ENCODE measurements at regions not wholly inside any gene's neighbourhood (a gene's known extent, or its start where the extent isn't known, plus 50 kb on each side); places are given as distances from the start of the nearest gene placed in this dataset.

GRCh38 chr10:85228726-85229125 lies 900.3 kb downstream of the CCSER2 start:
- no peaks in the 10 kb centered on the region for H3K9me3 ChIP-seq (ENCODE audit: control insufficient read depth, insufficient read depth, low read depth, low read length)
- H3K4me3 ChIP-seq (ENCODE audit: low read depth, low read length), result no peak overlapping the region
- no peaks in the 10 kb centered on the region for H3K36me3 ChIP-seq (ENCODE audit: control insufficient read depth in 2 of 2, insufficient read depth in 1 of 2, low read length in 2 of 2)
- TF ChIP-seq ZNF221 (tag by site-specific recombination; IDR thresholded peaks at IDR 0.05; ENCODE audit: borderline replicate concordance) (no peak), REPIN1 (tag by site-specific recombination; IDR thresholded peaks at IDR 0.05; ENCODE audit: low read depth) (no peak), ZNF138 (tag by site-specific recombination; IDR thresholded peaks at IDR 0.05; ENCODE audit: borderline replicate concordance) (no peak), ZNF324 (tag by site-specific recombination; IDR thresholded peaks at IDR 0.05) (no peak), ZNF274 (IDR thresholded peaks at IDR 0.05; ENCODE audit: low read length) (no peak), ZNF274 (tag by site-specific recombination; IDR thresholded peaks at IDR 0.05; ENCODE audit: borderline replicate concordance) (no peak), ZNF214 (tag by site-specific recombination; IDR thresholded peaks at IDR 0.05; ENCODE audit: borderline replicate concordance) (no peak), ZNF2 (tag by site-specific recombination; IDR thresholded peaks at IDR 0.05) (no peak), ZNF830 (tag by site-specific recombination; IDR thresholded peaks at IDR 0.05; ENCODE audit: low read depth) (no peak), AEBP2 (tag by site-specific recombination; IDR thresholded peaks at IDR 0.05; ENCODE audit: borderline replicate concordance) (no peak), REST (tag by site-specific recombination; IDR thresholded peaks at IDR 0.05) (no peak), ZNF292 (tag by site-specific recombination; IDR thresholded peaks at IDR 0.05; ENCODE audit: borderline replicate concordance, low read depth) (no peak), ZSCAN30 (tag by site-specific recombination; IDR thresholded peaks at IDR 0.05) (no peak), ZNF239 (tag by site-specific recombination; IDR thresholded peaks at IDR 0.05) (no peak), ELK4 (IDR thresholded peaks at IDR 0.05; ENCODE audit: borderline replicate concordance, low read depth, low read length) (no peak), ZNF626 (tag by site-specific recombination; IDR thresholded peaks at IDR 0.05) (no peak), ZEB2 (tag by site-specific recombination; IDR thresholded peaks at IDR 0.05) (no peak), SP2 (tag by site-specific recombination; IDR thresholded peaks at IDR 0.05) (no peak)
- no peaks in the 10 kb centered on the region for H3K4me1 ChIP-seq (ENCODE audit: control insufficient read depth, insufficient read depth, low read length)
- ChIA-PET POLR2A (no interaction called here), CTCF (no interaction called here)
- no peak overlapping the region for H3K27ac ChIP-seq (ENCODE audit: extremely low read depth, low read depth, low read length)

GRCh38 chr10:85231534-85232270 lies 903.3 kb downstream of the CCSER2 start:
- ChIA-PET POLR2A (no interaction called here), CTCF (interaction anchor here (0.7 kb wide), 1 partner anchor 282 kb away, joined by 3 read pairs; no protein-coding TSS in a partner anchor)
- Histone ChIP-seq H3K27ac (ENCODE audit: extremely low read depth, low read depth, low read length) (no peak overlapping the region), H3K36me3 (ENCODE audit: control insufficient read depth in 2 of 2, insufficient read depth in 1 of 2, low read length in 2 of 2) (no peaks in the 10 kb centered on the region), H3K4me3 (ENCODE audit: low read depth, low read length) (no peak overlapping the region), H3K4me1 (ENCODE audit: control insufficient read depth, insufficient read depth, low read length) (peaks cover 8% of the 10 kb centered on the region; the same call in 1 of the 2 replicates), H3K9me3 (ENCODE audit: control insufficient read depth, insufficient read depth, low read depth, low read length) (no peaks in the 10 kb centered on the region)
- no peak for TF ChIP-seq ZNF335 (tag by site-specific recombination; conservative IDR thresholded peaks at IDR 0.05)
- TF ChIP-seq ZSCAN4 (tag by site-specific recombination; IDR thresholded peaks at IDR 0.05), result no peak
- TF ChIP-seq ZNF341 (tag by site-specific recombination; IDR thresholded peaks at IDR 0.05; ENCODE audit: low read depth), result no peak
- TF ChIP-seq GLI4 (tag by site-specific recombination; IDR thresholded peaks at IDR 0.05), result no peak
- no peak for TF ChIP-seq ZNF704 (tag by site-specific recombination; IDR thresholded peaks at IDR 0.05)
